DMS79 (cell line): ENCODE measurements at regions not wholly inside any gene's neighbourhood (a gene's known extent, or its start where the extent isn't known, plus 50 kb on each side); places are given as distances from the start of the nearest gene placed in this dataset.

ENCODE experiments used
- DNase-seq: peaks from one replicate; lab custom pipeline; 2025; lab: John Stamatoyannopoulos, UW

DNA sequence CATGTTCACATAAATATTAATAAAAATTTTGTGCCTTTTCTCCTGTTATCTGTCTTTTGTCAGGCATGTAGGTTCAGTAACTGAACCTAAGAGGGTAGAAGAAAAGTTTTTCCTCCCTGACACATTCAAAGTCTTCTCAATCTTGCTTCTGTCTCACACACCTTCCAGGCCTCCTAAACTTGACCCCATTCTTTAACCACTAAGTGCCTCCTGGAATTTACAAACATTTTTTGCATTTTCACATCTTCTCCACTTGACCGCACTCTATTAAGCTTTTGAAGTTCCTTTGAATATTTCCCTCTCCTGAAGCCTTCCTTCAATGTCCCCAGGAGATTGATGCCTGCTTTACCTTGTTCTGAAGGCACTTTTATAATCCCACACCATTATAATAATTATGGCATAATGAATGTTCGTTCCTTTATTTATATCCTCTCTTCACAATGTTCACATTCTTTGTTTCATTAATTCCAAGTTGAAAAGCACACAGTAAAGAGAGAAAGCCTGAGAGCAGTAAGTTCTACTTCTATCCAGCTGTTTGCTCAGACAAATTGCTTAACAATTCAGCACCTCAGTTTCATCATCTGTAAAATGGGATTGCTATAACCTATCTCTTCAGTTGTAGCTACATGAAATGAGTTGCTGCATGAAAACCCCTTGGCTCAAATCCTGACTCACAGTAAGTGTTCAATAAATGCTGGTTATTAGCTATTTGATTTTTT, 184.8 kb upstream of the KLHL29 start:
- no peak for DNase-seq

DNA sequence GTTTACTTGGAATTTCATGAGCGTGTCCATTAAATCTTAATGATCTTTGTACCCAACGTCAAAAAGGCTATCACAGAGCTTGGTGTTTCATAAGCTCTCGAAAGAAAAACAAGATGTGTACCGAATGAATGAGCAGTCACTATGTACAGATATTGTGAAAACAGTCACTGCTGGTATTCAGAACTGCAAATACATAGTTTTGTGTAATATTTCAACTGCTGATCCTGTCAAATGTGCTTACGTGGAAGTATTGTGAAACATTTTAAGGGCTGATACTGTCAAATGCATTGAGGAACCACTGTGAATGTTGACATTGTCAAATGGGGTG, 184.2 kb upstream of the KLHL29 start:
- no peak for DNase-seq

DNA sequence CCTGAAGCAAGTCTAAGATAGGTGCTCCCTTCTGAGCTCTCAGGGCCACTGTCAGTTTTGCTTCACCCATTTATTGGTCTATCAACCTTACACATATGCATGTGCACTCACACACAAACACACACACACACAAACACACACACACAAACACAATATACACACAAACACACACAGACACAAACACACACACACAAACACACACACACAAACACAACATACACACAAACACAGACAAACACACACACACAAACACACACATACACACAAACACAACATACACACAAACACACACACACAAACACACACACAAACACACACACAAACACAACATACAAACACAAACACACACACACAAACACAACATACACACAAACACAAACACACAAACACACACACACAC, 181.6 kb upstream of the KLHL29 start:
- DNase-seq = no peak

DNA sequence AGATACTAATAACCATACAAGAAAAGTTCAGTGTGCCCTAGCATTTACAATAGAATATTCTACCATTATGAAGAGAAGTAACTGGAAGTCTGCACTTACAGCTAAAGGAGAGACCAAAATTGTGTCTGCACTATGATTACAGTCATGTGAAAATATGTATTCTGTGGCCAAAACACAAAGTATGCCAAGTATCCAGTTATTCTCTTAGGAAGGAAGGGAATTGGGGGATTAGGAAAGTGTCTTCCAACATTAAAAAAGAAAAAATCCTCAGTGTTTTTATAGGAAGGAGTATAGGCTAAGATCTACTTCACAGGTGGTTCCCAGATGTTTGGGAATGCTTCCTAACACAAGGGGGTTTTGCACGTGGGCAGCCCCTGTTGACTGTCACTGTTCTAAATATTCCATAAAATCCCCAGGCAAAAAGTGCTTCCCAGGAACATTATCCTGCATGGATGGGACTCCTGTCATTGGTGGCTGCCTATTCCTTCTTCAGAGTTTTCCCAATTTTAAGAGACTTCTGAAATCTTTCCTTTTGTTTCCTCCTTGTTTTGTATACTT, 180.2 kb upstream of the KLHL29 start:
- no peak for DNase-seq

DNA sequence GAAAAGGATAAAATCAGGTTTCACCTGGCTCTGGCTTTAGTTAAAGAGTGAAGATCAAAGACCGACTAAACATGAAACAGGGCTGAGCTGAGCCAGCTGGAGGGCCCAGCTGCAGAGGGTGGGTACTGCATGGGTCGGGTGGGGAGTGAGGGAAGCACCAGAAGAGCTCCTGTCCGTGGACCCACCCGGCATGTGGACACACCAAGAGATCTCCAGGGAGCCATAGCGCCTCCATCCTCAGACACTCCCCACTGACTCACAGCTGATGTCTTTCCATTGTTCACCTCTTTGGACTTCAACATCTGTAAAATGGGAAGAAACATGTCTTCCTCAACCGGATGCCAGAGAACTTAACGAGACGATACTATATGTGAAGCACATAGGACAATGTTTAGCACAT, 178.3 kb upstream of the KLHL29 start:
- DNase-seq = no peak

DNA sequence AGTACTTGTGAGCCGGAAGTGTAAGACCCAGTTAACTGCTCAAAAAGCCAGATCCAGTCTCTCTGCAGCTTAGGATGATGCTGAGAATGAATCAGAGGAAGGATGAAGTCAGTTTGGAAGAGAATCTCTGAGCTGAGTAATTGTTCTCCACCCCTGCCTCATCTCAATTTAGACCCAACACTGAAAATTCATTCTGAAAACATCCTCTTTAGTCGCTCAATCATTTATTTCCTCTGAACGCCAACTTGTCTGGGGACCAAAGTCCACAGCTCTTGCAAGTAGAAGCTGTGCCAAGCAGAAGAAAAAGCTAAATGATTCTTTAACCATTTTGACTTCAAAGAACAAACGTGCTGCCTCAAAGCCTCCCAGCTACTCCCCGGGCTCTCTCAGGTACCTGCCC, 177.1 kb upstream of the KLHL29 start:
- DNase-seq = no peak

DNA sequence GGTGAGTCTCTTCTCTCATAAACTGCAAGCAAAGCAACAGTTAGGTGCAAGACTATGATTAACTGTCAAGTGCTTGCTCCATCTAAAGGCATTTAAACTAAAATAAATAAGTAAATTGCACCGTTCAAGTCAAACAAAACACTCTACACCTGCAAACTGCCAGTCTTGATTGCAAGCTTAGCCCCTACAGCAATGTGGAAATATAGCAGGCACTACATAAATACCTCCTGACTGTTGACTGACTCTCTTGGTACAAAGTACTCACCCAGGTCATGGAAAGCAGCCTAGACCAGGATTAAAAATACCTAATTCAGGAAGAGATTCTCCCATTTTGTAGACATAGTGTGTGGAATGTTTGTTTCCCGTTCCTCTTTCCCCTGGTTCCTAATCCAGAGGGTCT, 176.6 kb upstream of the KLHL29 start:
- DNase-seq = no peak

DNA sequence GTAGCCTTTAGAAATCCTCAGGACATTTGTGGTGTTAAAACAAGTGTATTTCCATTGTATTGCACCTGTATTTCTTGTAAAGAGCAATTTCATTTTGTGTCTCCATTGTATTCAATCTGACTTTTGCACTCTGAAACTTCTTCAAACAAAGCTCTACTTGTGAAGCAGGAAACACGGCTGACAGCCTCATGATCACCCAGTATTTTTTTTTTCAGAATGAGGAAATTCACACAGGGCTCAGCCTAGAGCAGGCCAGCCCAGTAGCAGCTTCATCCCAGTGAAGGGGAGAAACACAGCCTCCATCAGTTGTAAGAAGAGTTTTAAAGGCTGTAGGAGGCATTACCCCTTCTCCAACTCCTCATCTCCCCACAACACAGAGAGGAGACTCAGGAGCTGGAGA, 175.9 kb upstream of the KLHL29 start:
- DNase-seq = no peak

DNA sequence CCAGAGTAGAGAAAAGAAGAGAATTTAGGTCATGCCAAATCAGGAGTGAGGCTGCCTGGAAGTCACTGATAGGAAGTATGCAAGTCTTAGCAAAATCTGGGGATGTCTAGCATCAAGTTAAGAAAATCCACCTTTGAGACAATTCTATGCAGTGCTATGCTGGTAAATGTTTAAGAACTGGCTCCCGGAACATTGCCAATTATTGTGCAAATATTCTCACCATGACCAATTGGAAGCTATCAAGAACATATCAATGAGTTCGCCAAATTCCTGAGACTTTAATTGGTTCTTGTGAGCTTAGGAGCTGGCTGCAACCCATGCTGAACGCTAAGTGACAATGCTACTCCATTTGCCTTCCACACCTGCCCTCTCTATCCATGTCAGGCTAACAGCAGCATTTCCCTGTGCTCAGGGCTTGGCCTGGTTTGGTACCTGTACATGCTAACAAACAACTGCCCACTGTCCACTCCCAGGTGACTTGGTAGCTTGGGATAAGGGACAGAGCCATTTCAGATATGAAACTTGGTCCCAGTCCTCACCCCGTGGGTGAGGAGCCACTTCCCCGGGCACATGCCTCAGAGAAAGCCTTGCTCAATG, 172.9 kb upstream of the KLHL29 start:
- no peak for DNase-seq

DNA sequence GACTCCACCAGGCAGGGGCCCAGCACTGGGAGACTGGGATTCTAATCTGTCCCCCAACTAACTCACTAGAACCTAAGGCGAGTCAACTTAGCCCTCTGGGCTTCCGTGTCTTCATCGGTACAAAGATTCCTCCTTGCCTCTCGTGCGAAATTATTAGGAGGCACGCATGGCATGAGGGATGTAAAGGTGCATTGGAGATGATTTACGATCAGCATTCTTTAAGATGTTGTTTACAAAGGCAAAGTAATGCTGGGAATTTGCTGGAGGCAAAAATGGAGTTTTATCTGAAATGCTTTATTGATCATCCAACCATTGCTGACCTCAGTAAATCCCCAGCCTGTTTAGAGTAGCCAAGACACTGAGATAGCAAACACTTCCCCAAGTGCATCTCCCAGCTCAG, 171.8 kb upstream of the KLHL29 start:
- no peak for DNase-seq

DNA sequence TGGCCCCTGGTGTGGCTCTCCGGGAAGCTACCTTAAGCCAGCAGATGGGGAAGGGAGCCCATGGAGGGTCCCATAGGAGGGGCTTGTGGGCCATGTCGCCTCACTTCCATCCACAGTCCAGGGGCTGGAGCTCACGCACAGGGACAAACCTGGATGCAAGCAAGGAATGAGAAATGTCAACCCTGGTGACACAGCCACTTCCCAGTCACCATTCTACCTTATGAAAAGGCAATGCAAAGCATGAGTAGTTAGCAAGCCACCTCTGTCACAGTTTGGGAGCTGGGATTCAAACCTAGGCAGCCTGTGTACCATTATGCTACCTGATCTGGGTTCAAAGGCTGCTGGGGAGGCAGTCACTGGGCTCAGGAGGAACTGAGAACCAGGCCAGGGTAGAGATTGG, 170.0 kb upstream of the KLHL29 start:
- DNase-seq = no peak

DNA sequence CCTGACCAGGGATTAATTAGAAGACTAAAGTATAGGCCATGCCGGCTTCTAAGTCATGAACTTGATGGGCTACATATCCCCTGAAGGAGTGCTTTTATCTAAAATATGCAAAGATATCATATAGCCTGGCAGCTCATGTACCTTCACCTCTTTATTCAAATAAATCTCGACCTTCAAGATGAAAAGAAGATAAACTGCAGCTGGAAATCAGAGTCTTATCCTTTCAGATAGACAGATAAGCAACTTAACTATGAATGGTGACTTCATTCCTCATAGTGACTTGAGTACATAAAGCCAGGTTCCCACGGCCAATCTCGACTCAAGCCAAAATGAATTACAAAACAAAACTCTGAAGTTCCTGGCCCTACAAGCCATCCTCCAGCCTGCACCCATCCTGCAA, 165.3 kb upstream of the KLHL29 start:
- no peak for DNase-seq

DNA sequence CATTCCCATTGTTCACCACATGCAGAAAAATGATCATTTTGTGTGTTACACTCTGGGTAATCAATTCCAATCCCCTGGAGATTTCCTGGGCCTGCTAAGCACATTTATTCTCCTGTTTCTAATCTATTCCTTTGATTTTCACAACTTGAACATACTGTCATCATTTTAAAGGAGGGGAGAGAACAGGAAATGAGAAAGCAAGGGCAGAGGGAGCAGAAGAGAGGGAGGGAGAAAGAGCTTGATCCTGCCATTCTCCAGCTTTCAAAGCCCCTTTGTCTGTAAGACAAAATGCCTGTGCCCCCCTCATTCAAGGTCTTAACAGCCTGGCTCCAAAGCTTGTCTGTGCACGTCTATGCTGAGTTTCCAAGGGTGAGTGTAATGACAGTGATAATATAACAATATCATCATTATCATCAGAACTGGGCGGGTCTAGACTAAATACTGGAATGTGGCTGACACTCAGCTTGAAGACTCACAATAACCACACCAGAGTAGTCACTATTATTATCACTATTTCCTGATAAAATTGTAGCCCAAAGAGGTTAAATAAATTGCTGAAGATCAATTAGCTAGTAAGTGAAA, 164.4 kb upstream of the KLHL29 start:
- DNase-seq = no peak

DNA sequence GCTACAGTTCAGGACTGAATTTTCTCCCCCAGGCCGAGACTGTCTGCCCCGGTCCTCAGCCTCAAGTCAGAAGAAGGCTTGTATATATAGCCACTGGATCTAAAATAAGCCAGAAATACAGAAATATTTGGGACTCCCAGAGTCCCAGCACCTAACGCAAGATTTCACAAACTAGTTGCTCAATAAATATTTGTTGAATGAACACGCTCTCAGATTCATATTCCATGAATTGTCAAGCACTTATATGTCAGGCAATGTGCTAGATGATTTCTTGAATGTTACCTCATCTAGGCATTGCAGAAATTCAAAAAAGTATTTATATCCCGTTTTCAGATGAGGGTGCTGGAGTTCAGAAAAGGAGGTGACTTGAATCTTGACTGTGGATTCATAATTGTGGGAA, 163.7 kb upstream of the KLHL29 start:
- no peak for DNase-seq

DNA sequence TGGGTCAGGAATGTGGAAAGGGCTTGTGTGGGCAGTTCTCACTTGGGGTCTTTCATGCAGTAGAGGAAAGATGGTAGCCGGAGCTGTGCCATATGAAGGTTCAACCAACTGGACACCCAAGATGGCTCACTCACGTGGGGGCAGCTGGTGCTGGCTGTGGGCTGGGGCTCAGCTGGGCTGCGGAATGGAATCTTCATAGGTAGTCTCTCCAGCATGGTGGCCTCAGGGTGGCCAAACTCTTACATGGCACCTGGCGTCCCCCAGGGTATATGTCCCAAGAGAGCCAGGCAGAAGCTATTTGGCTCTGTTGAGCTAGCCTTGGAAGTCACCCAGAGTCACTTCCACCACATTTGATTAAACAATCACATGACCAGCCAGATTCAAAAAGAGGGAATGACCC, 163.1 kb upstream of the KLHL29 start:
- no peak for DNase-seq

DNA sequence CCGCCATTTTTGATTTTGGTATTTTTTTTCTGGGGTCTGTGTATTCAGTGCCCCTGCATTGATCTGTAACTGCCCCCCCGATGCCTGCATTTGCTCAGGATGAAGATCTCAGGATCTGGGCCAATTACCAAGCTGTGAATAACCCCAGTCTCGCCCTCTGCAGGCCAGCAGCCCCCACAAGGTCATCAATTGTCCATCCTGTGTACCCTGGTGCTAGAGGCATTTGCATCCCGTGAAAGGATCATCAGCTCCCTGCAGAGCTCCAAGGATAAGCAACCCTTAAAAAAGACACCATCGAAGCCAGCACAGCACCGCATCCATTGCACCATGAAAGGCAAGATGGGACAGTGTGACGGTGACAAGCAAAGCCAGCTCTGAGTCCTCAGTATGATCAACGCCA, 154.1 kb upstream of the KLHL29 start:
- no peak for DNase-seq

DNA sequence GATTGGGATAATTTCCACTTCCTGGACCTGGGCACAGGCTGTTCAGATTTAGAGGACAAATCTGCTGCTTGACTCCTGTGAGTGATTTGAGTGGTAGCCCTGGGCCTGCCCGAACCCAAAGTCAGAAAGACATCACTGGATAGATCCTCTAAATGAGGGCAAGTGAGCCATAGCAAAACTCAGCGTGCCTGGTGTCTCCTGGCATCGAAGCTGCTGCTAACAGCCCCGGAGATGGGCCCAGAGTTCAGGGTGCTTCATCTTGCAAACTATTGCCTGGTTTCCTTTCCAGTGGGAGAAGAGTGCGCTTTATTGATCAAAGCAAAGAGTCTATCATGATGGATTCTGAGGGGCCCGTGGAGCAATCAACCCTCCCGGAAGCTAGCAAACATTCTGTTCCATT, 153.1 kb upstream of the KLHL29 start:
- DNase-seq = no peak

DNA sequence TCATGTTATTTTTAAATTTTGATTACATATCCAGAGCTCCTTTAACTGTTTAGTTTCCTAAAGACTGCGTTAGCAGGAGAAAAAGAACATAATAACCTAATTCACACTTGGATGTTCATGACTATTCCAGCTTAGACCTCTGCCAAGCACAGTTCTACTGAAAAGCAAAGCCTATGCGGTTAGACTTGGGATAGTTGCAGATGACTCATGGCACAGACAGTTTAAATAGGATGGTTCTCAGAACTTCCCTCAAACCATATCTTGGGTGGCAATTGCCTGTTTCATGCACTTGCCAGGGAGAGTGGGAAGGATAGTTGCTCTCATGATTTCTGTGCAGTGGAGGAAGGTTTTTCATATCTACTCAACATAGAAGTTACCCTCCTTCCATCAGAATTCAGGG, 149.7 kb upstream of the KLHL29 start:
- DNase-seq = no peak

DNA sequence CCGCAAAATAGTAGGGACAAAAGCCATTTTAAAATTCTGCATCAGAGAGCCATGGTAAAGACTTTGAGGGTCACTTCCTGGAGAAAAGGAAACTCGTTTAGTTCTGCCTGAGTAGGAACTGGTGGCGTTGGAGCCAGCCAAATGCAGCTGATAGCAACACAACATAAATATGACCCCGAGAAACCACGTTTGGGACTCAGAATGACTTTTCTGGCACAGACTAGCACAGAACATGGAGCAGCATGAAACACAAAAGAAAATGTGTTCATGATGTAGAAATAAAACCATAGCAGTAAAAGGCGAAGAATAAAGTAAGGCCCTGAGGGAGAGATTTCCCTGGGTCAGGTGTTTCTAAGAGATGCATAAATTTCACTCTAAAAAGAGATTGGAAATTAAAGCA, 149.2 kb upstream of the KLHL29 start:
- DNase-seq = no peak

DNA sequence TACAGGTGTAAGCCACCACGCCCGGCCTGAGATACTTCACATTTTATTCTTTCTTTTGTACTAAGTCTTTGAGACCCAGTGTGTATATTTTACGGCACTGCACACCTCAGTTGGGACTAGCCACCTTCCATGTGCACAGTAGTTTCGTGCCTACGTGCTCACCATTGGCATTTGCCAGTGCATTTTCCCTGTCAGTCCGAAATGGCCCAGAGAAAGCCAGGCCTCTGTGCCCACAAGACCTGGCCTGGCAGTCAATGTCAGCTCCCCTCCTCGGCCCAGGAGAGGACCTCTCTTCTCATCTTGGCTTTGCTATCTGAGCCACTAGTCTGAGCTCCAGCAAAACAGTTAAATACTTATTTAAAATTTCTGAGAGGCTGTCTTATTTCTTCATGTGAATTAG, 147.8 kb upstream of the KLHL29 start:
- no peak for DNase-seq

DNA sequence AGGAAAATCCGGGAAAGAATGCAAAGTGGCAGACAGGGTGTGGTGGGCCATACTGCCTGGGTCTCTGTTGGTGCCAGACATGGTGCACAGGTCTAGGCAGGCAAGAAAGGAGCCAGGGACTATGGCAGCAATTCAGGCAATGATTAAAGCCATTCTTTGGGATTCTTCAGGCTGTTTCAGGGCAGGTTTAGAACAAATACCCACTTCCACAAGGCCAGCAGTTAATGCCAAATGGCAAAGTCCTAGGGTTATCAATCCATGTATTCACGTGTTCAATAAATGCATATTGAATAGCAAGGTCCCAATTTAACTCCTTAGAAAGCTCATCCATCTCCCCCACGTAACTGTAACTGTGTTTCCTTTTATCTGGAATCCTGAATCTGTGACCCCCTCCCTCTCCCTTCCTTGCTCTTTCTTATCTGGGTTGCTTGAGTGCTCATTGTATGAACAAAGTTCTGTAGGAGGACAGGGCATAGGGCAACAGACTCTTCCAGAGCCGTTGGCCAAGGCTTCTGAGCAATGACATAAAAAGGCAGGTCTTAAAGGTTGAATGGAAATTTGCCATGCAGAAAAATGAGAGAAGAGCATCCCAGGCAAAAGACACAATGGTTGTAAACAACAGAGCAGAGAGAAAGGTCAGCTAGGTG, 146.8 kb upstream of the KLHL29 start:
- DNase-seq = no peak

DNA sequence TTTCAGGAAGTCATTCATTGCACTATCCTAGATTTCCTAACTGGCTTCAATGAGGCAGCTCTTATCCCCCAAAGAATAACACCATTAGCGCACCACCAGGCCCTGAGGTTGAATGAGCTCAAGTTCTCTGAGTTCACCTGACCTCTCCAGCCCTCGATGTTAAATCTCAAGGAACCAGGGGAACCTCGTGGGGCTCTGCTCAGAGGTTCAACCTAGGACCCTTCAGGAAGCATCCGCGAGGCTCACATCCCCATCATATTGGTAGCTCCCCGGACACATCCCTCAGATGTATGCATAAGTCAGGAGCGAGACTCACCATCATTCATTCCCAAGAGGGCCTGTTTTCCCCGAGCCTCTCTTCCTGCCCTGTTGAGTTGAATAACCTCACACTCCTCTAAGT, 145.6 kb upstream of the KLHL29 start:
- no peak for DNase-seq

DNA sequence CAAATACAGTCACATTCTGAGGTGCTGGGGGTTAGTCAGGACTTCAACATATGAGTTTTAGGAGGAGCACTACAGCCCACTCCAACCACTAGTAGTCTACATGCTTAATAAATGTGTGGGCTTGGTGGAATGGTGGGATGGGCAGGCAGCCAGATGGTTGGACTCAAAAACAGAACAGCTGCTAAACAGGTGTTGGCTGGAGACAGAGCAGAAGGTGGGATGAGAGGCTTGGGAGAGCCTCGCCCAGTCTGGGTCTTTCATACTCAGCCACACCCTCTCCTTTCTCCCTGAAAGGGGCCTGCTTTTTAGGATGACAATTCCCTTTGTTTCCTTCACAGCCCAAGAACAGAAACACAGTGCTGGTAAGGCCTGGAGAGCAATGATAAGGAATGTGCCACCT, 143.9 kb upstream of the KLHL29 start:
- no peak for DNase-seq
